ENCODE measurements at regions not wholly inside any gene's neighbourhood (a gene's known extent, or its start where the extent isn't known, plus 50 kb on each side); places are given as distances from the start of the nearest gene placed in this dataset.
"Not testable (repeated sequence)": the region's sequence is repeated elsewhere in the genome, so short reads cannot be mapped to it uniquely, and the experiment has no call there.

DNA sequence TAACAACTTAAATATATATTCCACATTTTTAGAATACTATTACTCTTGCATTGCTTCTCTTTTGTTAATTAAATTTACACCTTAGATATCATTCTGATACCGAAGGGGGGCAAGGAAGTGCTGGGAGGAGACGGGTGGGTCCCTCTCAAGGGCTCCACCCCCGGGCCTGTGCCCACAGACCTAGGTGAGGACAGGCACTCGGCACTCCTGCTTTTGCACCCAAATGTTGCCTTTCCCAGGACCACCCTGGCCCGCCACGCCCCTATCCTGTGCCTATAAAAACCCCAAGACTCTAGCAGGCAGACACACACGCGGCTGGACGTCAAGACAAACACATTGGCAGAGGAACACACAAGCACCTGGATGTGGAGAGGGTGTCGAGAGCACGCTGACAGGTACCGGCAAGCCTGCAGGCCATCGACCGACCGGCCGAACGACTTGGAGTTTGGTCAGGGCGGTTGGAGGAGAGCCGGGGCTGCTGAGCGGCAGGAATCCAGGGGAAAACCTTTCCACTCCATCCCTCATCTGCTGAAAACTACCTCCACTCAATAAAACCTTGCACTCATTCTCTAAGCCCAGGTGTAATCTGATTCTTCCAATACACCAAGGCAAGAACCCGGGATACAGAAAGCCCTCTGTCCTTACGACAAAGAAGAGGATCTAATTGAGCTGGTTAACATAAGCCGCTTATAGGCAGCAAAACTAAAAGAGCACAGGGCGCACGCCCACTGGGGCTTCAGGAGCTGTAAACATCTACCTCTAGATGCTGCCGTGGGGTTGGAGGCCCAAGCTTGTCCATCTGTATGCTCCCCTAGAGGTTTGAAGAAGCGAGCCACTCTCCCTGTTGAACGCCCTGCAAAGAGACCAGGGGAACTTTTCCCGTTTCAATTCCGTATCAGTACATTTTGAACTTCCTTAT, 197.4 kb upstream of the PRSS16 start:
- no peak for DNase-seq
- no peak overlapping the region for H3K27ac ChIP-seq
- H3K27me3 ChIP-seq (replicated peaks), result peaks cover 2% of the 10 kb centered on the region
- no peak overlapping the region for H3K4me3 ChIP-seq (ENCODE audit: low read depth, low read length)
- in situ Hi-C loops (cut with HindIII; ENCODE audit: low pct_ligation_motif_present, low sequenced_read_pairs), result no loop called here
- no peaks in the 10 kb centered on the region for H3K36me3 ChIP-seq (replicated peaks)
- TF ChIP-seq, protein P1, sequence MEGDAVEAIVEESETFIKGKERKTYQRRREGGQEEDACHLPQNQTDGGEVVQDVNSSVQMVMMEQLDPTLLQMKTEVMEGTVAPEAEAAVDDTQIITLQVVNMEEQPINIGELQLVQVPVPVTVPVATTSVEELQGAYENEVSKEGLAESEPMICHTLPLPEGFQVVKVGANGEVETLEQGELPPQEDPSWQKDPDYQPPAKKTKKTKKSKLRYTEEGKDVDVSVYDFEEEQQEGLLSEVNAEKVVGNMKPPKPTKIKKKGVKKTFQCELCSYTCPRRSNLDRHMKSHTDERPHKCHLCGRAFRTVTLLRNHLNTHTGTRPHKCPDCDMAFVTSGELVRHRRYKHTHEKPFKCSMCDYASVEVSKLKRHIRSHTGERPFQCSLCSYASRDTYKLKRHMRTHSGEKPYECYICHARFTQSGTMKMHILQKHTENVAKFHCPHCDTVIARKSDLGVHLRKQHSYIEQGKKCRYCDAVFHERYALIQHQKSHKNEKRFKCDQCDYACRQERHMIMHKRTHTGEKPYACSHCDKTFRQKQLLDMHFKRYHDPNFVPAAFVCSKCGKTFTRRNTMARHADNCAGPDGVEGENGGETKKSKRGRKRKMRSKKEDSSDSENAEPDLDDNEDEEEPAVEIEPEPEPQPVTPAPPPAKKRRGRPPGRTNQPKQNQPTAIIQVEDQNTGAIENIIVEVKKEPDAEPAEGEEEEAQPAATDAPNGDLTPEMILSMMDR (IDR thresholded peaks at IDR 0.05; ENCODE audit: low read depth, low read length, missing control alignments), result no peak

DNA sequence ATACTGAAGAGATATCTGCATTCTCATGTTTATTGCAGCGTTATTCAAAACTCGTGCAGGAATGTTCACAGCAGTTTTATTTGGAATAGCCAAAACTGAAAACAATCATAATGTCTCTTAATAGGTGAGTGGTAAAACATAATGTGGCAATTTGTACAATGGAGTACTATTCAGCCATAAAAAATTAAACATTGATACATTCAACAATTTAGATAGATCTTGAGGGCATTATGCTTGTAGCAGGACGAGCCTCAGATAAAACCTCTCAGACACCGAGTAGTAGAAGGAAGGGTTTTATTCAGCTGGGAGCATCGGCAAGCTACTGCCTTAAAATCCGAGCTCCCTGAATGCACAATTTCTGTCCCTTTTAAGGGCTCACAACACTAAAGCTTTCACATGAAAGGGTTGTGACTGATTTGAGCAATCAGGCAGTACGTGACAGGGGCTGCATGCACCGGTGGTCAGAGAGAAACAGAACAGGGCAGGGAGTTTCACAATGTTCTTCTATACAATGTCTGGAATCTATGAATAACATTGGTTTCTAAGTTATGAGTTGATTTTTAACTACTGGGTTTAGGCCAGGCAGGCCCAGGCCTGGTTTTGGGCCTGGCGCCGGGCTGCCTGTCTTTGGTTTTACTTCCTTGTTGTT, 195.3 kb upstream of the PRSS16 start:
- DNase-seq; in situ Hi-C loops (cut with HindIII; ENCODE audit: low pct_ligation_motif_present, low sequenced_read_pairs): not testable (repeated sequence)

DNA sequence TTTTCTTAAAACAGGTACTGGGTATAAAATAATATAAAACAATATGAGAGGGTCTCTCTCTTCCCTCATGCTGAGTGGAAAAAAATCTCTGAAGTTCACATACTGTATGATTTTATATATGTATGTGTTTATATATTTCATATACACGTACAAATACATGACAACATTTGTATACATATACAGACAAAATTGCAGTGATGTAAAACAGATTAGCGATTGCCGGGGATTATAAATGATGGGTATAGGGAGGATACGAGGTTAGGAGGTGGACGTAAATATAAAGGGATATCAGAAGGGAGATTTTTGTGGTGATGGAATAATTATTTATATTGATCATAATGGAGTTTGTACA, 194.8 kb upstream of the PRSS16 start:
- in situ Hi-C loops (cut with HindIII; ENCODE audit: low pct_ligation_motif_present, low sequenced_read_pairs), result no loop called here
- H3K27ac ChIP-seq, result no peak overlapping the region
- no peak overlapping the region for H3K4me3 ChIP-seq (ENCODE audit: low read depth, low read length)
- H3K36me3 ChIP-seq (replicated peaks), result no peaks in the 10 kb centered on the region
- TF ChIP-seq, protein P1 (IDR thresholded peaks at IDR 0.05; ENCODE audit: low read depth, low read length, missing control alignments), result no peak
- DNase-seq, result no peak
- H3K27me3 ChIP-seq (replicated peaks), result peaks cover 2% of the 10 kb centered on the region

More for the DNA sequence above, 195.3 kb upstream of the PRSS16 start:
- not testable (repeated sequence) for H3K27ac ChIP-seq; H3K27me3 ChIP-seq (replicated peaks); H3K36me3 ChIP-seq (replicated peaks); H3K4me3 ChIP-seq (ENCODE audit: low read depth, low read length)

DNA sequence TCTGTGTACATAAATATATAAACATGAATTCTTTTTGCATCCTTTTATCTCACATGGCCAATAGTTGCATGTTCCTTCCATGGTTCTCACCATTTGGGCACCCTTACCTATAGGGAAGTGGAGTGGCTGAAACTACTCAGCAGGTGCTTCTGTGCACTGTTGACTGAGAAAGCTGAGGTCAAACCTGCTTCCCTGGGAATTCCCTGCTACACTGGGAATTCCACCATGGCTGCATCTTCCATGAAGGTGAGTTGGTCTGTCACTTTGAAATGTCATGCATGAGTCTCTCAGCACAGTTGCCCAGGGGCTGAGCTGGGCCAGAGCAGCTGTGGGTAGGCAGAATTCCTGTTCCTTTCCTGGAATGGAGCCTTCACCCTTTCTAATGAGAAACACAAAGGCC, 193.8 kb upstream of the PRSS16 start:
- no peaks in the 10 kb centered on the region for H3K36me3 ChIP-seq (replicated peaks)
- H3K4me3 ChIP-seq (ENCODE audit: low read depth, low read length), result no peak overlapping the region
- in situ Hi-C loops (cut with HindIII; ENCODE audit: low pct_ligation_motif_present, low sequenced_read_pairs), result no loop called here
- TF ChIP-seq, protein P1 (IDR thresholded peaks at IDR 0.05; ENCODE audit: low read depth, low read length, missing control alignments), result no peak
- DNase-seq, result no peak
- H3K27me3 ChIP-seq (replicated peaks), result peaks cover 2% of the 10 kb centered on the region
- H3K27ac ChIP-seq, result no peak overlapping the region

DNA sequence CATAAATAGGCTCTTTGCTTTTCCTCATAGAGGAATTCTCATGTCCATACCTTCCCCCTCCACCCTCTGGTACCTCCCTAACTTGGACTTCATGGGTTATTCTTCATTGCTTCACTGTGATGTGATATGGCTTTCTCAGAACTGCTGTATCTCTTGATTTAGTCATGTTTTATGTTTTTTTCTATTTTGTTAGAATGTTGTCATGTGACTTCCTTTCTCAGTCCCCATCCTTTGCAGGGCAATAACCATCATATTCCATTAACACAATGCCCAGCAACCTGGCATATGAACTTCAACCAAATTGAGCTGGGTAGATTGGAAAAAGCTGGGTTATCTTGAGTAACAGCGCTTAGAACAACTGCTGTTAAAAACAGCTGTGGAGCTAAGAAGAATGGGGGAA, 190.9 kb upstream of the PRSS16 start:
- no peaks in the 10 kb centered on the region for H3K36me3 ChIP-seq (replicated peaks)
- H3K27ac ChIP-seq, result no peak overlapping the region
- in situ Hi-C loops (cut with HindIII; ENCODE audit: low pct_ligation_motif_present, low sequenced_read_pairs), result no loop called here
- TF ChIP-seq, protein P1 (IDR thresholded peaks at IDR 0.05; ENCODE audit: low read depth, low read length, missing control alignments), result no peak
- no peak for DNase-seq
- H3K4me3 ChIP-seq (ENCODE audit: low read depth, low read length), result no peak overlapping the region
- H3K27me3 ChIP-seq (replicated peaks), result no peaks in the 10 kb centered on the region

DNA sequence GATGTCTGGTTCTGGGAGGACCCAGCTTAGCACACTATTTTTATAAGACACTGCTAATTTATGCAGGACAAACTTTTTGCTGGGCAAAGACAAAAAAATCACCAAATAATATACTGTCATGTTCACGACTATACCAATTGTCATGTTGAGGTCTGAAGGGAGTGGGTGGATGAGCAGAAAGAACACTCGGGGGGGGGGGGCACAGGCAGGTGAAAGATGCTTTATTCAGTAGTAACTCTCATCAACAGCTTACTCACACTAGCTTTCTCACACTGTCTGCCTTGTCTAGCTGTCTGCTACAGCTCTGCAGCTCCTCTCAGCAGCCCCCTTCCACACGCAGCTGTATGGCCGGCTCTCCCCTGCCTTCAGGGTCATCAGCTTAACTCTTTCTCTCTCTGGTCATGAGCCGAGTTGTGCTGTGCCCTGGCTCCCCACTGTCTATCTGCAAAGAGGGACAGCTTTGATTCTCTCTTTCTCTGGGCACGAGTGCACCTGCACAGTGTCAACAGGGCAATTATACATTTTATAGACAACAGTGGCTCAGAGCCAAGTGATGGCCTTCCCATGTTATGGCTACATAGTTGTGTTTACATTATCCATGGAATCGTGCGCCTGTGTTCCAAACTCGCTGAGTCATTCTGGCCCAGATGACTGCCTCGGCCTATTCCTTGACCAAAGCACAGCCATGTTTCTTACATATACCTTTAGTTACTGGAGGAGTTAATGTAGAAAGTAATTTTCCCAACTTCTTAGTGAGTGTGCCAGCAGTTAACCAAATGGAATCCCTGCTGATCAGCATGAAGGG, 187.7 kb upstream of the PRSS16 start:
- Histone ChIP-seq H3K27me3 (replicated peaks) (no peaks in the 10 kb centered on the region), H3K4me3 (ENCODE audit: low read depth, low read length) (no peak overlapping the region), H3K36me3 (replicated peaks) (no peaks in the 10 kb centered on the region), H3K27ac (no peak overlapping the region)
- DNase-seq, result no peak
- in situ Hi-C loops (cut with HindIII; ENCODE audit: low pct_ligation_motif_present, low sequenced_read_pairs), result no loop called here
- TF ChIP-seq, protein P1 (IDR thresholded peaks at IDR 0.05; ENCODE audit: low read depth, low read length, missing control alignments), result no peak
